Naive thymus-derived CD8-positive, alpha-beta T cell (primary cell): ENCODE measurements at regions not wholly inside any gene's neighbourhood (a gene's known extent, or its start where the extent isn't known, plus 50 kb on each side); places are given as distances from the start of the nearest gene placed in this dataset.

ENCODE experiments used
- ATAC-seq, 2 donors: fragments of 150-1000 bp; cut with Tn5 transposase in 1 of 2; sonication (Bioruptor Pico), chemical (Tn5 transposase) in 1 of 2; 1 replicate in 1 of 2; 2 replicates in 1 of 2; pipeline ENCODE4 v1.10.0; 2021; ENCODE audit warnings: mild to moderate bottlenecking in 2 of 2, moderate library complexity in 2 of 2
- POLR2A ChIA-PET: fragments of 350-600 bp; sonication (Branson Sonifier 250); formaldehyde crosslinking; loops from one replicate; lab custom pipeline; 2021; ENCODE audit warnings: antibody characterized with exemption; lab: Charles Lee
- DNase-seq, 10 donors: peaks; one replicate each; pipeline versions ENCODE4 v3.0.0 to v3.0.0-alpha.2; 2020 to 2022
- H3K27ac Mint-ChIP-seq, 10 donors: one replicate each; pipeline ENCODE4 v1.8.0; 2020 to 2022; ENCODE audit warnings: mild to moderate bottlenecking in 10 of 10, mixed read lengths in 10 of 10, moderate library complexity in 4 of 10, inconsistent platforms in 1 of 10
- H3K27me3 Mint-ChIP-seq, 5 donors: one replicate each; pipeline ENCODE4 v1.8.0; 2021 to 2022; ENCODE audit warnings: mixed read lengths in 5 of 5
- H3K36me3 Mint-ChIP-seq, 3 donors: one replicate each; pipeline ENCODE4 v1.8.0; 2020 to 2022; ENCODE audit warnings: mixed read lengths in 3 of 3, mild to moderate bottlenecking in 2 of 3, inconsistent platforms in 1 of 3
- H3K4me1 Mint-ChIP-seq, 4 donors: one replicate each; pipeline ENCODE4 v1.8.0; 2021 to 2022; ENCODE audit warnings: mixed read lengths in 4 of 4
- H3K4me3 Mint-ChIP-seq, 10 donors: one replicate each; pipeline ENCODE4 v1.8.0; 2020 to 2022; ENCODE audit warnings: mild to moderate bottlenecking in 10 of 10, mixed read lengths in 10 of 10, moderate library complexity in 6 of 10, inconsistent platforms in 1 of 10
- H3K9me3 Mint-ChIP-seq, 9 donors: one replicate each; pipeline ENCODE4 v1.8.0; 2020 to 2022; ENCODE audit warnings: mixed read lengths in 9 of 9, mild to moderate bottlenecking in 3 of 9, inconsistent platforms in 1 of 9, moderate library complexity in 1 of 9

DNA sequence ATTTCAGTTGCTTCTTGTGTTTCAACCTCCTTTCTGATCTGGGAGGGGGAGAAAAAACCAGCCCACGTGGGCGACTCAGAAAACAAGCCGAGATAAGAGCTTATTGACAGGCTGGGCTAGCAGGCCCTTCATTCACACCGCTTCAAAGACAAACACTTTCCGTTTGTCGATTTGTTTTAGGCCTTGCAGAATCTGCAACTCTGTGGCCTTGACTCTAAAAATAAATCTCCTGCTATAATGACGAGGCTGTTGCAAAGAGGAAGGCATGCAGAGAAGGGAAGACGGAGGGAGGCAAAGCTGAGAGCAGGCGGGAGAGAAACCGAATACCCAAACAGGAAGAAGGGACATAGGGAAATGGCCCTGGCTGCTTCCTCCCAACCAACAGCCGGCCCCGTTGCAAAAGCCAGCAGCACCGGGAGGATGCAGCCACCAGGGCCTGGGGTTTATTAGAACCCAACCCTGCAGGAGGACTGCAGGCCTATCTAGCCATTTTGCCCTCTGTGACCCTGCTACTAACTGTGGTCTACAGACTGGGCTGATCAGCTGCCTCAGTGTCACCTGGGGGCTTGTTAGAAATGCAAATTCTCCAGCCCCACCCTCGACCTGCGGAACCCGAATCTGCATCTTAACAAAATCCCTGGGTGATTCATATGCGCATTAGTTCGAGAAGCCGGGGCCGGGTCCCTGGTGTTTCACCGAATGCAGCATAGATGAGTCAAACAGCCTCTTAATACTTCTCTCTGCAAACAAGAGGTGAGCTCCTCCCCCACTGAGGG is 325.5 kb downstream of the BCOR start:
- no peaks in the 10 kb centered on the region for H3K27me3 Mint-ChIP-seq
- no peaks in the 10 kb centered on the region for H3K36me3 Mint-ChIP-seq
- peak overlapping the region; percentile 81 to 94 (median 91) for H3K27ac Mint-ChIP-seq
- peak overlapping the region; percentile 46 to 81 (median 72) for H3K4me3 Mint-ChIP-seq
- ATAC-seq (peak; percentile 43 to 62), DNase-seq (peak in 4 of 10 donors; percentile 6 to 26 (median 24))
- peaks cover 14 to 48% (median 37%) of the 10 kb centered on the region in 4 donors for H3K4me1 Mint-ChIP-seq
- H3K9me3 Mint-ChIP-seq, result no peaks in the 10 kb centered on the region
- POLR2A ChIA-PET, result interaction anchor here (0.6 kb wide), 1 partner anchor 29 kb away, joined by 5 read pairs; no protein-coding TSS in a partner anchor

DNA sequence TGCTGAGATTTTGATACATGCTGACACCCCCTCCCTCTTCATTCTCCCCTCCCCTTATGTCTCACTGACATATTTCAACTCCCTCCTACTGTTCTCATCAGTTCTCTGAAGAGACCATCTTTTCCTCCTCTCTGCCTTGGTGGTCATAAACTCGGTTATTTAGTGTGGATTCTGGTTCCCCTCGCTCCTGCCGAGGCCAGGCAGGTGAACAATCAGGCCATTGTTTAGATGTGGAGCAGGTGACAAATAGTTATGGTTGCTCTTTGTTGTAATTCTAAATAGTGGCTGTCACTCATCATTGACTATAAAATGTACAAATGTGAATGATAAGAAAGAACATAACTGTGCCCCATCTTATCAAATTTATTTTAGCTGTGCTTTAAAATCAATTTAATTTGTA is 324.6 kb downstream of the BCOR start:
- peak overlapping the region in 2 of 10 donors; percentile 31 to 75 for H3K4me3 Mint-ChIP-seq
- no peak for ATAC-seq
- no peak for DNase-seq
- POLR2A ChIA-PET, result interaction anchor here (0.8 kb wide), 1 partner anchor 82 kb away, joined by 3 read pairs; no protein-coding TSS in a partner anchor
- peaks cover 14 to 48% (median 42%) of the 10 kb centered on the region in 4 donors for H3K4me1 Mint-ChIP-seq
- no peaks in the 10 kb centered on the region for H3K9me3 Mint-ChIP-seq
- H3K27me3 Mint-ChIP-seq, result no peaks in the 10 kb centered on the region
- peak overlapping the region in 6 of 10 donors; percentile 63 to 94 (median 82) for H3K27ac Mint-ChIP-seq
- no peaks in the 10 kb centered on the region for H3K36me3 Mint-ChIP-seq

- peak; percentile 66 to 75 for ATAC-seq
- Mint-ChIP-seq H3K9me3 (no peaks in the 10 kb centered on the region), H3K4me1 (peaks cover 14 to 50% (median 43%) of the 10 kb centered on the region in 4 donors)
Observed at GRCh38 chrX:39773923-39774773, 323.6 kb downstream of the BCOR start.

DNA sequence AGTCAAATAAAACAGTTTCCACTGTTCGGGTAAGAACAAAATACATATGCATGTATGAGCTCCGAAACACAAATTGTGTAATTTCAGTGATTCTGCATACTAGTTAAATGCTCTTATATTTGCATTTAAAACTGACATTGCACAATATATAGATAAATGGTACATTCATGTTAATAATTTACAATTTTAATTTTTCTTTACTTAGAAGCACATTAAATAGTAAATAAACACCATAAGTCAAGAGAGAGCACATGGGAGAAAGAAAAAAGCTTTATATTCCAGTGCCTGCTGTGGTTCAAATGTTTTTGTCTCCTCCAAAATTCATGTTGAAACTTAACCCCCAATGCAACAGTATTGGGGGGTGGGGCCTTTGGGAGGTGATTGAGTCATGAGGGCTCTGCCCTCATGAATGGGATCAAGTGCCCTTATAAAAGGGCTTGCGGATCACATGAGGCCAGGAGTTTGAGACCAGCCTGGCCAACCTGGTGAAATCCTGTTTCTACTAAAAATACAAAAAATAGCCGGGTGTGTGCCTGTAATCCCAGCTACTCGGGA is 322.9 kb downstream of the BCOR start:
- Mint-ChIP-seq H3K36me3 (no peaks in the 10 kb centered on the region), H3K27me3 (no peaks in the 10 kb centered on the region), H3K4me1 (peaks cover 14 to 50% (median 43%) of the 10 kb centered on the region in 4 donors), H3K27ac (peak overlapping the region in 8 of 10 donors; percentile 43 to 92 (median 88)), H3K9me3 (no peaks in the 10 kb centered on the region), H3K4me3 (peak overlapping the region in 8 of 10 donors; percentile 46 to 75 (median 70))
- DNase-seq (no peak), ATAC-seq (no peak)
- POLR2A ChIA-PET, result interaction anchor here (0.6 to 1.4 kb wide), 5 partner anchors 11 to 236 kb away, joined by 3 to 4 read pairs (median 3); no protein-coding TSS in a partner anchor

More at GRCh38 chrX:39773923-39774773, 323.6 kb downstream of the BCOR start:
- POLR2A ChIA-PET, result interaction anchor here (0.6 to 1.4 kb wide), 6 partner anchors 10 to 237 kb away, joined by 3 to 4 read pairs (median 3); no protein-coding TSS in a partner anchor
- Mint-ChIP-seq H3K36me3 (no peaks in the 10 kb centered on the region), H3K4me3 (peak overlapping the region; percentile 46 to 75 (median 70)), H3K27ac (peak overlapping the region; percentile 43 to 92 (median 86)), H3K27me3 (no peaks in the 10 kb centered on the region)
- DNase-seq, result peak in 2 of 10 donors; percentile 30 to 33

DNA sequence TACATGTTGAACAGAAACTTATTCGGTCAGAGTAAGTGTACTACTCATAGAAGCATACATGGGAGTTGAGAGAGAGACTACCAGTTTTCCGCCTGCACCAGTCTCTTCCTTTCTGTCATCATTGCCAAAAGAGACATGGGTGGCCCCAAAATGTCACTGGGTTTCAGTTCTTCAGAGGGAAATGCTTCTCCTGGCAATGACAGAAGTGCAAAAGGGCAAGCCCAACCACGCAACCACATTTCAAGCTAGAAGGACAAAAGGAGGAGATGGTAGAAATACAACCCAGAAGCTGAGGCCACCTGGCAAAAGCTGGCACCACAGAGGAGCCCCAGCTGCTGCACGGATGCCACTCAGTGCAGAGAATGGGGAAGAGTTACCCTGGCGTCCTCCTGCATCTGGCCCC is 320.1 kb downstream of the BCOR start:
- no peak overlapping the region for H3K4me3 Mint-ChIP-seq
- POLR2A ChIA-PET, result interaction anchor here (1.4 kb wide), 1 partner anchor 320 kb away, joined by 3 read pairs; the partner anchor contains the start of gene BCOR
- DNase-seq (no peak), ATAC-seq (no peak)
- no peaks in the 10 kb centered on the region for H3K36me3 Mint-ChIP-seq
- peak overlapping the region in 3 of 10 donors; percentile 4 to 34 (median 16) for H3K27ac Mint-ChIP-seq
- no peaks in the 10 kb centered on the region for H3K9me3 Mint-ChIP-seq
- H3K27me3 Mint-ChIP-seq, result no peaks in the 10 kb centered on the region
- peaks cover 4 to 38% (median 26%) of the 10 kb centered on the region in 4 donors for H3K4me1 Mint-ChIP-seq

GRCh38 chrX:39779952-39780783 is 317.6 kb downstream of the BCOR start:
- no peaks in the 10 kb centered on the region for H3K27me3 Mint-ChIP-seq

DNA sequence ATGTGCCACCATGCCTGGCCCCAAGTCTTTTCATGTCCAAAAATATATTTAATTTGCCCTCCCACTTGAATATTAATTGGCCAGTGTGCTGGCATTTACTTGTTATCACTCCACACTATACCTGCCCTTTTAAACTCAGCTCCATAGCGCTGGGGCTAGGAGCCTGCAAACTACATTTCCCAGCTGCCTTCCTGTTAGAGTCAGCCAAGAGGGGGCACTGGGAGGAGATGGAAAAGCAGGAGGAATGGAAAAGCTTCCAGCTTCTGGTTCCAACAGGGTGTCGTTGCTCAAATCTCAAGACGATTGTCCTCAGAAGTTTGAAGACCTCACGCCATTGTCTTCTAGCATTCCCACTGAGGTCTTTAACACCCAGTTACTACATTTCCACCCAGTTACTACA is 315.5 kb downstream of the BCOR start:
- Mint-ChIP-seq H3K36me3 (no peaks in the 10 kb centered on the region), H3K4me3 (no peak overlapping the region), H3K9me3 (no peaks in the 10 kb centered on the region), H3K27ac (no peak overlapping the region), H3K4me1 (peaks cover 0 to 11% (median 5%) of the 10 kb centered on the region in 4 donors), H3K27me3 (no peaks in the 10 kb centered on the region)
- POLR2A ChIA-PET, result interaction anchor here (0.7 to 1.0 kb wide), 2 partner anchors 12 to 42 kb away, joined by 3 to 5 read pairs; no protein-coding TSS in a partner anchor
- no peak for ATAC-seq
- no peak for DNase-seq

More at GRCh38 chrX:39779952-39780783, 317.6 kb downstream of the BCOR start:
- Mint-ChIP-seq H3K9me3 (no peaks in the 10 kb centered on the region), H3K4me3 (no peak overlapping the region), H3K4me1 (peaks cover 0 to 19% (median 9%) of the 10 kb centered on the region in 4 donors), H3K27ac (peak overlapping the region in 2 of 10 donors; percentile 29 to 31), H3K36me3 (no peaks in the 10 kb centered on the region)
- DNase-seq (no peak), ATAC-seq (no peak)
- POLR2A ChIA-PET, result no interaction called here

DNA sequence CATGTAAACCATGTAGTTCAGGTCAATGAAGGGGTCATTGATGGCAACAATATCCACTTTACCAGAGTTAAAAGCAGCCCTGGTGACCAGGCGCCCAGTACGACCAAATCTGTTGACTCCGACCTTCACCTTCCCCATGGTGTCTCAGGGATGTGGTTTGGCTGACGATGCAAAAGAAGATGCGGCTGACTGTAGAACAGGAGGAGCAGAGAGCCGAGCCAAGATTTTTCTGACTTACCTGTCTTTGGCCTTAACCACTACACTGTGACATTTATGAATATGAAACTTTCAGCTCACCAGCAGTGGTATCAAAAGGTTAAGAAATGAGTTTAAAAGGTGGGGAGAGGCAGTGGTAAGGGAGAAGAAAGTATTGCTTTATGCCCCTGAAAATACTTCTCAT is 309.8 kb downstream of the BCOR start:
- no peak for ATAC-seq
- peaks cover 0 to 2% (median 0%) of the 10 kb centered on the region in 4 donors for H3K4me1 Mint-ChIP-seq
- H3K4me3 Mint-ChIP-seq, result no peak overlapping the region
- POLR2A ChIA-PET, result no interaction called here
- no peak overlapping the region for H3K27ac Mint-ChIP-seq
- H3K27me3 Mint-ChIP-seq, result no peaks in the 10 kb centered on the region
- no peaks in the 10 kb centered on the region for H3K9me3 Mint-ChIP-seq
- DNase-seq, result no peak
- no peaks in the 10 kb centered on the region for H3K36me3 Mint-ChIP-seq

DNA sequence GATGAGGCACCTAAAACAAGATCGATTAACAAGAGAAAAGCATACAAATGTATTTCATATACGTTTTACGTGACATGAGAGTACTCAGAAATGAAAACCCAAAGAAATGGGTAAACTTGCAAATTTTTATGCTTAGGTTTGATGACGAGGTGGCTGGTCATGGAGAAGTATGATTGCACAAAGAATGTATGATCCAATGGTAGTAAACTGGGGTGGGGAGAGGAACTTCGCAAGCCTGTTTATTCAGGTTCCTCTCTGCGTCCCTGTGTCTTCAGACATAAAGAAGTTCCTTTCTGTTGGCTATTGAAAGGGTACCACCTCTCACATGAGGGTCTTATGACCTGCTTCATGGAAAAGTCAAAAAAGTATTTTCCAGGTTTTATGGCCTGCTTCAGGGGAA is 309.2 kb downstream of the BCOR start:
- Mint-ChIP-seq H3K27ac (no peak overlapping the region), H3K27me3 (no peaks in the 10 kb centered on the region), H3K36me3 (no peaks in the 10 kb centered on the region), H3K4me1 (peaks cover 0 to 2% (median 0%) of the 10 kb centered on the region in 4 donors), H3K9me3 (no peaks in the 10 kb centered on the region), H3K4me3 (no peak overlapping the region)
- DNase-seq, result no peak
- no peak for ATAC-seq
- POLR2A ChIA-PET, result no interaction called here

GRCh38 chrX:39791691-39792090 is 306.1 kb downstream of the BCOR start:
- ATAC-seq (no peak), DNase-seq (peak in 1 of 10 donors; percentile 9)
- Mint-ChIP-seq H3K36me3 (no peaks in the 10 kb centered on the region), H3K4me1 (peaks cover 0 to 2% (median 0%) of the 10 kb centered on the region in 4 donors), H3K27ac (peak overlapping the region in 1 of 10 donors; percentile 19), H3K27me3 (no peaks in the 10 kb centered on the region), H3K4me3 (no peak overlapping the region), H3K9me3 (no peaks in the 10 kb centered on the region)
- POLR2A ChIA-PET, result no interaction called here

DNA sequence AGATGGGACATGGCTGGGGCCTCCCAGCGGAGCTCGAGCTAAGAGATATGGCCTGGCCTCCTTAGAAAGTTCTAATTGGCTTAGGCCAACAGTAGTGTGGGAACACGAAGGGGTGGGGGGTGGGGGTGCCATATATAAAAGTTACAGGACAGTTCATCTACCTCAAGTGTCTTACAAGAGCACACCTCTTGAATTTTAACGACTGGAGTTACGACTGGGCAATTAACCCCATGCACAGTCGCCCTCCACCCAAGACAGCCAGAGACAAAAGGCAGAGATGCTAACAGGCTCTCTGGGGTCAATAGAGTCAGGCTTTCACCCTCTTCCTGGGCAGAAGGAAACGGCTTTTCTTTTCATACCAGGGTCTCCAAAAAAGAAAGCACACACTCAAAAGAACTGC is 302.2 kb downstream of the BCOR start:
- DNase-seq, result no peak
- no peaks in the 10 kb centered on the region for H3K9me3 Mint-ChIP-seq
- no peaks in the 10 kb centered on the region for H3K36me3 Mint-ChIP-seq
- H3K4me1 Mint-ChIP-seq, result peaks cover 0 to 2% (median 0%) of the 10 kb centered on the region in 4 donors
- H3K27me3 Mint-ChIP-seq, result no peaks in the 10 kb centered on the region
- POLR2A ChIA-PET, result no interaction called here
- no peak overlapping the region for H3K4me3 Mint-ChIP-seq
- no peak for ATAC-seq
- no peak overlapping the region for H3K27ac Mint-ChIP-seq
